ENCODE measurements at regions not wholly inside any gene's neighbourhood (a gene's known extent, or its start where the extent isn't known, plus 50 kb on each side); places are given as distances from the start of the nearest gene placed in this dataset.

GRCh38 chr3:145752576-145752975 is 408.4 kb downstream of the PLOD2 start:
- no peak for DNase-seq

- DNase-seq: no peak
Measured at GRCh38 chr3:145754605-145755289, 406.2 kb downstream of the PLOD2 start.

- DNase-seq: no peak
Measured at GRCh38 chr3:145760036-145760435, 400.9 kb downstream of the PLOD2 start.

- DNase-seq: no peak
Measured at GRCh38 chr3:145767909-145768308, 393.1 kb downstream of the PLOD2 start.

- DNase-seq: no peak
Measured at GRCh38 chr3:145776782-145777408, 384.1 kb downstream of the PLOD2 start.

GRCh38 chr3:145780301-145780700 is 380.7 kb downstream of the PLOD2 start:
- no peak for DNase-seq

GRCh38 chr3:145785668-145786067 is 375.3 kb downstream of the PLOD2 start:
- DNase-seq: no peak

GRCh38 chr3:145798007-145798406 is 363.0 kb downstream of the PLOD2 start:
- no peak for DNase-seq

GRCh38 chr3:145798696-145799537 is 362.1 kb downstream of the PLOD2 start:
- DNase-seq: no peak

- no peak for DNase-seq
Measured at GRCh38 chr3:145801696-145802095, 359.3 kb downstream of the PLOD2 start.

- no peak for DNase-seq
Measured at GRCh38 chr3:145807990-145808389, 353.0 kb downstream of the PLOD2 start.

- DNase-seq: no peak
Measured at GRCh38 chr3:145812391-145812790, 348.6 kb downstream of the PLOD2 start.

GRCh38 chr3:145815707-145816413 is 345.1 kb downstream of the PLOD2 start:
- DNase-seq: no peak

- DNase-seq: no peak
Measured at GRCh38 chr3:145817870-145818483, 343.0 kb downstream of the PLOD2 start.

- no peak for DNase-seq
Measured at GRCh38 chr3:145820170-145820569, 340.8 kb downstream of the PLOD2 start.

- no peak for DNase-seq
Measured at GRCh38 chr3:145842294-145842902, 318.6 kb downstream of the PLOD2 start.

- no peak for DNase-seq
Measured at GRCh38 chr3:145843561-145843960, 317.4 kb downstream of the PLOD2 start.

- DNase-seq: no peak
Measured at GRCh38 chr3:145849115-145849514, 311.9 kb downstream of the PLOD2 start.

- no peak for DNase-seq
Measured at GRCh38 chr3:145854499-145854898, 306.5 kb downstream of the PLOD2 start.

GRCh38 chr3:145857956-145858355 is 303.0 kb downstream of the PLOD2 start:
- DNase-seq: no peak

GRCh38 chr3:145864336-145864735 is 296.6 kb downstream of the PLOD2 start:
- DNase-seq: no peak
